ENCODE measurements at regions not wholly inside any gene's neighbourhood (a gene's known extent, or its start where the extent isn't known, plus 50 kb on each side); places are given as distances from the start of the nearest gene placed in this dataset.

DNA sequence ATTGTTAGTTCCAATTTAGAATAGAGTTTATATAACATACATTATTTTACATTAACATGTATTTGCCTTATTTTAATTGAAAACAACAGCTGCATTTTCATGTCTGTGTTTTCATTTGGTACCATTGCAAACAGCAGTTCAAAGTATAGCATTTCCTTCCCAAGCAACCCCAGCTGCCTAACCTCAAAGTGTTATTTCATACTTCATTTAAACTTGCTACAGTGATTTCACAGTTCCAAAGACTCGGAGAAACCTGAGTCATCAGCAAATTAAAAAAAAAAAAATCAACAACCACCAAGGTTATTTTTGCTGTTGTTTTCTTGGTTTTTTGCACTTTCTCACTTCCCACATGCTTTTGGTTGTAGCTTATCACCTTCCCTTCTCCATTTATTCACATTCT, 236.5 kb upstream of the SPHKAP start:
- no peak for TF ChIP-seq POLR2A (IDR thresholded peaks at IDR 0.05)
- TF ChIP-seq, protein P1, sequence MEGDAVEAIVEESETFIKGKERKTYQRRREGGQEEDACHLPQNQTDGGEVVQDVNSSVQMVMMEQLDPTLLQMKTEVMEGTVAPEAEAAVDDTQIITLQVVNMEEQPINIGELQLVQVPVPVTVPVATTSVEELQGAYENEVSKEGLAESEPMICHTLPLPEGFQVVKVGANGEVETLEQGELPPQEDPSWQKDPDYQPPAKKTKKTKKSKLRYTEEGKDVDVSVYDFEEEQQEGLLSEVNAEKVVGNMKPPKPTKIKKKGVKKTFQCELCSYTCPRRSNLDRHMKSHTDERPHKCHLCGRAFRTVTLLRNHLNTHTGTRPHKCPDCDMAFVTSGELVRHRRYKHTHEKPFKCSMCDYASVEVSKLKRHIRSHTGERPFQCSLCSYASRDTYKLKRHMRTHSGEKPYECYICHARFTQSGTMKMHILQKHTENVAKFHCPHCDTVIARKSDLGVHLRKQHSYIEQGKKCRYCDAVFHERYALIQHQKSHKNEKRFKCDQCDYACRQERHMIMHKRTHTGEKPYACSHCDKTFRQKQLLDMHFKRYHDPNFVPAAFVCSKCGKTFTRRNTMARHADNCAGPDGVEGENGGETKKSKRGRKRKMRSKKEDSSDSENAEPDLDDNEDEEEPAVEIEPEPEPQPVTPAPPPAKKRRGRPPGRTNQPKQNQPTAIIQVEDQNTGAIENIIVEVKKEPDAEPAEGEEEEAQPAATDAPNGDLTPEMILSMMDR (IDR thresholded peaks at IDR 0.05), result no peak

Data from right lobe of liver (tissue), 4 donors.